ENCODE measurements at regions not wholly inside any gene's neighbourhood (a gene's known extent, or its start where the extent isn't known, plus 50 kb on each side); places are given as distances from the start of the nearest gene placed in this dataset.

DNA sequence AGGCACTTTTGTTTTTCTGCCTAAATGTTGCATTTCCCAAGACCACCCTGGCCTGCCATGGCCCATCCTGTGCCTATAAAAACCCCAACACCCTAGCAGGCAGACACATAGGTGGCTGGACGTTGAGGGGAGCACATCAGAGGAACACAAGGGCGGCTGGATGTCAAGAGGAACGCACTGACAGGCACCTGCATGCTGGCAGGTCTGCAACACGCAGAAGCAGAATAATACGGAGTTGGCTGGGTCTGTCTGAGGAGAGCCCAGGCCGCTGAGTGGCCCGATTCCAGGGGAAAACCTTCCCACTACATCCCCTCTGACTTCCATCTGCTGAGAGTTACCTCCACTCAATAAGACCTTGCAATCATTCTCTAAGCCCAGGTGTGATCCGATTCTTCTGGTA is 765.6 kb downstream of the PLOD2 start:
- TF ChIP-seq, protein P1, sequence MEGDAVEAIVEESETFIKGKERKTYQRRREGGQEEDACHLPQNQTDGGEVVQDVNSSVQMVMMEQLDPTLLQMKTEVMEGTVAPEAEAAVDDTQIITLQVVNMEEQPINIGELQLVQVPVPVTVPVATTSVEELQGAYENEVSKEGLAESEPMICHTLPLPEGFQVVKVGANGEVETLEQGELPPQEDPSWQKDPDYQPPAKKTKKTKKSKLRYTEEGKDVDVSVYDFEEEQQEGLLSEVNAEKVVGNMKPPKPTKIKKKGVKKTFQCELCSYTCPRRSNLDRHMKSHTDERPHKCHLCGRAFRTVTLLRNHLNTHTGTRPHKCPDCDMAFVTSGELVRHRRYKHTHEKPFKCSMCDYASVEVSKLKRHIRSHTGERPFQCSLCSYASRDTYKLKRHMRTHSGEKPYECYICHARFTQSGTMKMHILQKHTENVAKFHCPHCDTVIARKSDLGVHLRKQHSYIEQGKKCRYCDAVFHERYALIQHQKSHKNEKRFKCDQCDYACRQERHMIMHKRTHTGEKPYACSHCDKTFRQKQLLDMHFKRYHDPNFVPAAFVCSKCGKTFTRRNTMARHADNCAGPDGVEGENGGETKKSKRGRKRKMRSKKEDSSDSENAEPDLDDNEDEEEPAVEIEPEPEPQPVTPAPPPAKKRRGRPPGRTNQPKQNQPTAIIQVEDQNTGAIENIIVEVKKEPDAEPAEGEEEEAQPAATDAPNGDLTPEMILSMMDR (IDR thresholded peaks at IDR 0.05), result no peak
- TF ChIP-seq POLR2A (IDR thresholded peaks at IDR 0.05), result no peak

Measured in lower leg skin (tissue), 3 donors.